Thymus (tissue), 11 donors: ENCODE measurements at regions not wholly inside any gene's neighbourhood (a gene's known extent, or its start where the extent isn't known, plus 50 kb on each side); places are given as distances from the start of the nearest gene placed in this dataset.
A peak's percentile ranks its signal among the peaks of the same experiment; 100 is the strongest.

Source experiments
- DNase-seq, 9 donors: peaks; one replicate each; pipeline ENCODE4 v3.0.0-alpha.2; 2013; ENCODE audit warnings: low spot score in 9 of 9, low read depth in 6 of 9, missing footprints in 1 of 9
- H3K27ac ChIP-seq, 2 donors: one replicate each; pipeline ENCODE4 v1.5.1; 2013; ENCODE audit warnings: control low read depth in 1 of 2, low read depth in 1 of 2, low read length in 1 of 2, mild to moderate bottlenecking in 1 of 2, moderate library complexity in 1 of 2
- H3K27me3 ChIP-seq, 2 donors: one replicate each; pipeline ENCODE4 v1.5.1; 2013; ENCODE audit warnings: low read length in 1 of 2; ENCODE audit not compliant: control insufficient read depth in 2 of 2, insufficient read depth in 1 of 2
- H3K36me3 ChIP-seq, 2 donors: one replicate each; pipeline ENCODE4 v1.5.1; 2013; ENCODE audit warnings: low read length in 1 of 2, mild to moderate bottlenecking in 1 of 2, moderate library complexity in 1 of 2; ENCODE audit not compliant: control insufficient read depth in 2 of 2, insufficient read depth in 2 of 2
- H3K4me1 ChIP-seq, 2 donors: one replicate each; pipeline ENCODE4 v1.5.1; 2013; ENCODE audit warnings: low read length in 2 of 2; ENCODE audit not compliant: control insufficient read depth in 2 of 2, insufficient read depth in 2 of 2
- H3K4me3 ChIP-seq, 2 donors: one replicate each; pipeline ENCODE4 v1.5.1; 2013; ENCODE audit warnings: low read length in 2 of 2, control low read depth in 1 of 2, mild to moderate bottlenecking in 1 of 2
- H3K9me3 ChIP-seq, 2 donors: one replicate each; pipeline ENCODE4 v1.5.1; 2013; ENCODE audit warnings: low read length in 1 of 2, mild to moderate bottlenecking in 1 of 2; ENCODE audit not compliant: control insufficient read depth in 2 of 2, insufficient read depth in 1 of 2
- WGBS: extraction: QIAGEN DNeasy Blood & Tissue Kit; methylation state at CpG from one replicate; pipeline ENCODE4 v1.1.7; 2013; 5-methylcytosine and 5-hydroxymethylcytosine counted together
- donor health status: healthy.

DNA sequence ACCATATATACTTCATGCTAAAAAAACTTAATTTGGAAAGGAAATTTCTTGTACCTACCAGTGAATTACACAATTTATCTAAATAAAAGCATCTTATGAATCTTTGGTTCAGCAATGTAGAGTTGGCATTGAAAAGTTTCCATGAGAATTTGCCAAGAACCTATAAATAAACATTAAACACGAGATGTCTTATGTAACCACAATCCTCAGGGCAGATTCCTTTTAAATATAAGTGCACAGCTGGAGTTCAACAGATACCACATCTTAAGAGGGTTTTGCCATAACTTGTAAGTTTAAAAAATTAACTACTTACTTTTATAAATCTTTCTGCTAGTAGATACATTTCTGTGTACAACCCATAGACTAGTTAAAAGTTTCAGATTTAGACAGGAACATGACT is 499.3 kb upstream of the ARRDC4 start:
- Histone ChIP-seq H3K27ac (no peak overlapping the region), H3K9me3 (no peaks in the 10 kb centered on the region), H3K4me1 (no peaks in the 10 kb centered on the region), H3K4me3 (no peak overlapping the region), H3K27me3 (no peaks in the 10 kb centered on the region), H3K36me3 (no peaks in the 10 kb centered on the region)
- DNase-seq, result no peak
- 41% methylated on average over 1 of the region's 1 CpG for WGBS

DNA sequence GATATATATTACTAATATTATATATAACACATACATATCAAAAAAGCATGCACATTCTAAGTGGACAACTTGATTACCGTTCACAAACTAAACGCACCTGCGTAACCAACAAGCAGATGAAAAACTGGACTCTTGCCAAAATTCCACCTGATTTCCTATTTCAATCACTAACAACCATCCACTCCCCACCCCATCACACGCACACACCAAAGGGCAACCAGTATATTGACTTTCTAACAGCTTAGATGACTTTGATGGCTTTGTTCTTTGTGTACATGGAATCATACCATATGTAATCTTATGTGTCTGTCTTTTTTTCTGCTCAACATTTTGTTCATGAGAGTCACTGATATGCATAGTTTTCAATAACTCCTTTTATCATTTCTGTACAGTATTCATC is 496.8 kb upstream of the ARRDC4 start:
- H3K4me1 ChIP-seq, result no peaks in the 10 kb centered on the region
- no peak overlapping the region for H3K4me3 ChIP-seq
- 68% methylated on average over 4 of the region's 4 CpGs for WGBS
- no peaks in the 10 kb centered on the region for H3K36me3 ChIP-seq
- no peaks in the 10 kb centered on the region for H3K9me3 ChIP-seq
- no peak overlapping the region for H3K27ac ChIP-seq
- H3K27me3 ChIP-seq, result no peaks in the 10 kb centered on the region
- no peak for DNase-seq

DNA sequence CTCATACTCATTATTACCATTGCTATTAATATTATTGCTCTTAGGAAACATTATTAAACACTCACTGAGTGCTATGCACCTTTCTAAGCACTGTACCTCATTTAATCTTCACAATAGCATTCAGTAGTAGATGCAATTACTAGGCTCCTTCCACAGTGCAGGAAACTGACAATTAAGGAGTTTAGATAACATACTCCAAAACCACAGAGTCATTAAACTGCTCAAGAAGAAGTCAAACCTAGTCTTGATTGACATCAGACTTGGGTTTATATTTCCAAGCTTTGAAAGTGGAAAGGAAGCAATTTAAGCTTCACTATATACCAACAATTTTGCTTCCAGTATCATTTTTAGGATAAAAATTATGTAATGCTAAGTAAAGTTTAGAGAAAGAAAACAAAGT is 490.1 kb upstream of the ARRDC4 start:
- Histone ChIP-seq H3K4me3 (no peak overlapping the region), H3K27me3 (no peaks in the 10 kb centered on the region), H3K36me3 (no peaks in the 10 kb centered on the region), H3K4me1 (no peaks in the 10 kb centered on the region), H3K27ac (no peak overlapping the region), H3K9me3 (no peaks in the 10 kb centered on the region)
- DNase-seq, result no peak

GRCh38 chr15:97473627-97474026 is 486.9 kb upstream of the ARRDC4 start:
- 72% methylated on average over 1 of the region's 1 CpG for WGBS
- H3K4me1 ChIP-seq, result no peaks in the 10 kb centered on the region
- DNase-seq, result no peak
- no peak overlapping the region for H3K4me3 ChIP-seq
- H3K27ac ChIP-seq, result no peak overlapping the region
- H3K36me3 ChIP-seq, result no peaks in the 10 kb centered on the region
- H3K27me3 ChIP-seq, result no peaks in the 10 kb centered on the region
- no peaks in the 10 kb centered on the region for H3K9me3 ChIP-seq

GRCh38 chr15:97479957-97480356 is 480.5 kb upstream of the ARRDC4 start:
- H3K27me3 ChIP-seq, result no peaks in the 10 kb centered on the region
- no peaks in the 10 kb centered on the region for H3K4me1 ChIP-seq
- H3K9me3 ChIP-seq, result no peaks in the 10 kb centered on the region
- H3K4me3 ChIP-seq, result no peak overlapping the region
- no peak for DNase-seq
- H3K27ac ChIP-seq, result no peak overlapping the region
- H3K36me3 ChIP-seq, result no peaks in the 10 kb centered on the region
- 93% methylated on average over 3 of the region's 3 CpGs for WGBS

DNA sequence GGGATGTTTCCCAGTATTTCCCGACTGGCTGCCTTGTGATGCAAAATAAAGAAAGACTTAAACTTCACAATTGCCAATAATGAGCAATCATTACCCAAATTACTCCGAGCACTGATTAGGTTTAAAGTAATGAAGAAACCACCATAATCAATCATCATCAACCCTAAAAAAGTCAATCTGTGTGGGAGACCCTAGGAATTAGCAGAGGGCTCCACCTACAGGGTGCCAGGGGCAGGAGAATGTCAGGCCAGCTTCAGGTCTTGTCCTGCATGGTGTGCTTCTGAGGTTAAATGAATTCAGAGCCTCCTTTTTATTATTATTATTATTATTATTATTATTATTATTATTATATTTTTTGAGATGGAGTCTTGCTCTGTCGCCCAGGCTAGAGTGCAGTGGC is 478.0 kb upstream of the ARRDC4 start:
- Histone ChIP-seq H3K4me3 (no peak overlapping the region), H3K9me3 (no peaks in the 10 kb centered on the region), H3K27me3 (no peaks in the 10 kb centered on the region), H3K27ac (no peak overlapping the region), H3K4me1 (no peaks in the 10 kb centered on the region), H3K36me3 (no peaks in the 10 kb centered on the region)
- DNase-seq, result no peak
- WGBS, result 63% methylated on average over 3 of the region's 3 CpGs

- H3K4me1 ChIP-seq, result no peaks in the 10 kb centered on the region
- no peak for DNase-seq
- H3K27me3 ChIP-seq, result no peaks in the 10 kb centered on the region
- H3K4me3 ChIP-seq, result no peak overlapping the region
- H3K36me3 ChIP-seq, result no peaks in the 10 kb centered on the region
- H3K9me3 ChIP-seq, result no peaks in the 10 kb centered on the region
- no peak overlapping the region for H3K27ac ChIP-seq
- 92% methylated on average over 21 of the region's 21 CpGs for WGBS
These were observed 477.3 kb upstream of the ARRDC4 start for GRCh38 chr15:97483232-97483631.

DNA sequence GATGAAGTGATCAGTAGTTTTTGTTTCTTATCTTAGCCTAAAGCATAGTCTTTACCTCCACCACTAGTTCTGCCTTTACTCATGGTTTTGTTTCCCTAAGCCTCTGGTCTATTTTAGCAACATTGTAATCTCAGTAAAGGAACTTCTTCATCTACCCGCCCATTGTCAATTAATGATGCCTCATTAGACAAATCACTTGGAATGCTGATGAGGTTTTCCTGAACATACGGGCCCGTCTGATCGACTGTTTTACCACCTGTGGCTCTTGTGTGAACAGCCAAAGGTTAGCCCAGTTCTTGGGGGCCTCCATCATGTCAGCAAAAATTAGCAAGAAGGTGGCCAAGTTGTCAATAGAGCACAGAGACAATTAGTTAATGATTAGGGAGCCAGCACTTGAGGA is 470.1 kb upstream of the ARRDC4 start:
- Histone ChIP-seq H3K9me3 (no peaks in the 10 kb centered on the region), H3K4me3 (no peak overlapping the region), H3K27me3 (no peaks in the 10 kb centered on the region), H3K4me1 (no peaks in the 10 kb centered on the region), H3K36me3 (no peaks in the 10 kb centered on the region), H3K27ac (no peak overlapping the region)
- DNase-seq, result no peak
- 82% methylated on average over 4 of the region's 4 CpGs for WGBS

DNA sequence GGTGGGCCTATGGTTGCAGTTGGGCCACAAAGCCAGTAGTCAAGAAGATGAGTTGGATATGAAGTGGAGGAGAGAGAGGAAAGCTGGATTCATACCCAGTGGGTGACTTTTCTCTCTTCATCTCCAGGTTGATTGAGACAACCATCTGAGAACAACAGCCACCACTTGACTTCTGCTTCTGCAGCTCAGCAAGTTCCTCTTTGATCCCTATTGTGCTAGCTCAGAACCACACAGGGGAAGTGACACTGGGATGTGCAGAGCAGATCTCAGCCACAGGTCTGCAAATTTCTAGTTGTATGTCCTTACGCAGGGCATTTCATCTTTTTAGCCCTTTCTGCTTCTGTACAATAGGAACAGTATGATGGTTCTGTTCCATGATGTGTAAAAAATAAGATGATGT is 459.2 kb upstream of the ARRDC4 start:
- H3K4me1 ChIP-seq, result no peaks in the 10 kb centered on the region
- DNase-seq, result peak in 1 of 9 donors; percentile 4
- no peaks in the 10 kb centered on the region for H3K27me3 ChIP-seq
- no peaks in the 10 kb centered on the region for H3K36me3 ChIP-seq
- H3K9me3 ChIP-seq, result no peaks in the 10 kb centered on the region
- H3K4me3 ChIP-seq, result no peak overlapping the region
- 58% methylated on average over 1 of the region's 1 CpG for WGBS
- H3K27ac ChIP-seq, result no peak overlapping the region

DNA sequence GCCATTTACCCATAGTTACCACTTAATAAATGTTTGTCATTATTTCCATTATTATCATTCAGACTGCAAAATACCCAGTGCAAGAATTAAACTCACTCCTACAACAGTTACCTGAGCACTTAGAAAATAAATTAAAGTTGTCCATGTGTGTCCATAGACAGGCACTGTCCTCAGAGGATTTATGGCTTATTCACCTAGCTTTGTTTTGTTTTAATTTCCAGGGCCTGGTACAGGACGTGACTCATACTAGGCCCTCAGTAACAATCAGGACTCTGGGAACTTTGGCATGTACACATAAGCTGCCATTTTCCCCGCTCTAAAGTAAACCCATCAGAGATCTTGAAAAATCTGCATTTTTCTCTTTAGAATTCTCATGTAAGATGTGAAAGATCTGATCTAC is 458.5 kb upstream of the ARRDC4 start:
- H3K4me1 ChIP-seq, result no peaks in the 10 kb centered on the region
- H3K9me3 ChIP-seq, result no peaks in the 10 kb centered on the region
- no peak overlapping the region for H3K4me3 ChIP-seq
- no peaks in the 10 kb centered on the region for H3K27me3 ChIP-seq
- no peak for DNase-seq
- no peaks in the 10 kb centered on the region for H3K36me3 ChIP-seq
- H3K27ac ChIP-seq, result no peak overlapping the region
- 86% methylated on average over 2 of the region's 2 CpGs for WGBS
